HepG2 (cell line): ENCODE measurements at regions not wholly inside any gene's neighbourhood (a gene's known extent, or its start where the extent isn't known, plus 50 kb on each side); places are given as distances from the start of the nearest gene placed in this dataset.

Source experiments
- ATAC-seq: fragments of 200-7000 bp; cut with Tn5 transposase; 3 replicates; pipeline ENCODE4 v1.9.1; 2020; ENCODE audit warnings: mild to moderate bottlenecking, moderate library complexity
- BruUV-seq: library from RNA; stranded (reverse); fragments of 400-500 nt; replicated peaks from 2 replicates; lab custom pipeline; 2021; lab: Mats Ljungman, UMichigan
- CTCF ChIA-PET: fragments of 300-600 bp; formaldehyde crosslinking; extraction: SDS; loops from one replicate; lab custom pipeline; 2021; ENCODE audit warnings: low total read pairs, inconsistent platforms, low intra/inter-chr PET ratio; lab: Yijun Ruan, JAX
- POLR2A ChIA-PET: fragments of 350-600 bp; sonication (Branson Sonifier 250); formaldehyde crosslinking; loops from one replicate; lab custom pipeline; 2020; ENCODE audit warnings: antibody characterized with exemption, inconsistent platforms; lab: Yijun Ruan, JAX
- DNase-seq: peaks from one replicate; pipeline ENCODE4 v3.0.0-alpha.2; 2015; ENCODE audit warnings: low spot score
- FAIRE-seq: peaks from 3 replicates; lab custom pipeline; 2011; peaks lifted over from hg19 to GRCh38; lab: Jason Lieb, UNC
- H2AFZ ChIP-seq: one replicate; pipeline ENCODE4 v1.6.1; 2011; ENCODE audit warnings: low read length, inconsistent platforms
- H3K27ac ChIP-seq: fragments of 300-600 bp; 3 replicates; pipeline ENCODE4 v1.8.0; 2011; ENCODE audit warnings: mixed run types, mild to moderate bottlenecking, mixed read lengths, low read length, inconsistent platforms; ENCODE audit not compliant: insufficient read depth; ENCODE audit errors: extremely low read length
- H3K27me3 ChIP-seq, 2 experiments: fragments of 200-600 bp in 1 of 2; 2 replicates in 1 of 2; 3 replicates in 1 of 2; pipeline versions ENCODE4 v1.6.0 to v1.8.0; 2011; ENCODE audit warnings: low read length in 2 of 2, mild to moderate bottlenecking in 2 of 2, moderate library complexity in 2 of 2, inconsistent platforms in 1 of 2; ENCODE audit not compliant: insufficient read depth in 2 of 2, control insufficient read depth in 1 of 2
- H3K36me3 ChIP-seq, 2 experiments: fragments of 200-600 bp in 1 of 2; replicated peaks in 1 of 2; 2 replicates in 1 of 2; 3 replicates in 1 of 2; pipeline versions ENCODE4 v1.5.1 to v1.8.0; 2011; ENCODE audit warnings: low read length in 2 of 2, inconsistent platforms in 1 of 2; ENCODE audit not compliant: insufficient read depth in 2 of 2, control insufficient read depth in 1 of 2
- H3K4me1 ChIP-seq: 2 replicates; pipeline ENCODE4 v1.5.1; 2012; ENCODE audit warnings: low read length, inconsistent platforms; ENCODE audit not compliant: insufficient read depth
- H3K4me2 ChIP-seq: 2 replicates; pipeline ENCODE4 v1.6.0; 2011; ENCODE audit warnings: low read depth, low read length, inconsistent platforms
- H3K4me3 ChIP-seq, 3 experiments: fragments of 200-600 bp in 1 of 3; sonication (generic), shearing (Covaris generic) in 1 of 3; replicated peaks in 1 of 3; 2 replicates each; pipeline ENCODE4 v1.5.1; 2011 to 2016; ENCODE audit warnings: low read length in 3 of 3, inconsistent platforms in 2 of 3, low read depth in 2 of 3, mild to moderate bottlenecking in 2 of 3, control low read depth in 1 of 3, mixed read lengths in 1 of 3; ENCODE audit not compliant: insufficient read depth in 1 of 3
- H3K79me2 ChIP-seq: one replicate; pipeline ENCODE4 v1.6.1; 2011; ENCODE audit warnings: low read length, inconsistent platforms; ENCODE audit not compliant: insufficient read depth
- H3K9ac ChIP-seq: 2 replicates; pipeline ENCODE4 v1.6.0; 2011; ENCODE audit warnings: mild to moderate bottlenecking, low read depth, low read length, inconsistent platforms; ENCODE audit not compliant: insufficient read depth
- H3K9me3 ChIP-seq: 2 replicates; pipeline ENCODE4 v1.5.1; 2012; ENCODE audit warnings: mild to moderate bottlenecking, low read length
- H4K20me1 ChIP-seq: 2 replicates; pipeline ENCODE4 v1.6.0; 2011; ENCODE audit warnings: inconsistent platforms, mild to moderate bottlenecking, low read length, moderate library complexity; ENCODE audit not compliant: insufficient read depth
- BHLHE40 ChIP-seq: IDR thresholded peaks from 2 replicates; pipeline ENCODE4 v1.6.1; 2011; ENCODE audit warnings: low read length, improper control_type of control experiment
- HOXA3 ChIP-seq: sonication (generic); formaldehyde crosslinking; IDR thresholded peaks from 2 replicates; pipeline ENCODE4 v1.5.0; 2020; ENCODE audit warnings: missing genetic modification reagents
- KLF15 ChIP-seq: sonication (generic); formaldehyde crosslinking; IDR thresholded peaks from 2 replicates; pipeline ENCODE4 v1.8.1; 2023; ENCODE audit warnings: borderline replicate concordance, mild to moderate bottlenecking, inconsistent platforms, missing genetic modification reagents, mixed read lengths
- RXRB ChIP-seq: IDR thresholded peaks from 2 replicates; pipeline ENCODE4 v1.6.1; 2016; ENCODE audit warnings: borderline replicate concordance, missing genetic modification reagents, missing compliant biosample characterization
- WGBS: methylation state at CpG from one replicate; pipeline ENCODE4 v1.1.6; 2017; ENCODE audit warnings: low lambda C conversion rate; 5-methylcytosine and 5-hydroxymethylcytosine counted together
- in situ Hi-C: cut with HindIII; loops from 2 replicates; pipeline ENCODE4 v1.10.0; 2017; ENCODE audit warnings: low pct_unique_long_range_greater_than_20kb; ENCODE audit not compliant: extremely low pct_ligation_motif_present
- intact Hi-C: fragments of 100-400 bp; cut with micrococcal nuclease; formaldehyde crosslinking; loops from one replicate; pipeline ENCODE4 v1.10.0; 2022; ENCODE audit not compliant: unreplicated experiment
- TF ChIP-seq, protein P1 (sequence below): sonication (generic); formaldehyde crosslinking; conservative IDR thresholded peaks from 2 replicates; pipeline ENCODE4 v1.4.0; 2020; ENCODE audit warnings: missing genetic modification reagents

DNA sequence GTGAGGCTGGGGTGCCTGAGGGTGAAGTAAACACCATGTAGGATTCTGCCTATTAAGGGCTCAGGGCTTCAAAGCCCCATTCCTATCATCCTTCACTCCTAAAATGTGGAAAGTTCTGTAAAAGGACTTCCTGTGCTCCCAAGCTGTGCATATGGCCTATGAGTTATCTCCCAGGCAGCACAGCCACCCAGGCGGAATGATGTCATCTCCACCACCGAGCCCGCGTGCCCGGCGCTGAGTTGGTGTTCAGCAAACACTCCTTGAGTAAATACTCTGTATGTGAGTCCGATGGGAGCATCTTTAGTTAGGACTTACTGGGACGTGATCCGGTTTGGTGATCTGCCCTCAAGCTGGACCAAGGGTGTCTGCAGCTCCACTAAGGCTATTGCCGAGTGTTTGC lies 437.3 kb downstream of the MED13L start (continued):
- TF ChIP-seq, protein P1, sequence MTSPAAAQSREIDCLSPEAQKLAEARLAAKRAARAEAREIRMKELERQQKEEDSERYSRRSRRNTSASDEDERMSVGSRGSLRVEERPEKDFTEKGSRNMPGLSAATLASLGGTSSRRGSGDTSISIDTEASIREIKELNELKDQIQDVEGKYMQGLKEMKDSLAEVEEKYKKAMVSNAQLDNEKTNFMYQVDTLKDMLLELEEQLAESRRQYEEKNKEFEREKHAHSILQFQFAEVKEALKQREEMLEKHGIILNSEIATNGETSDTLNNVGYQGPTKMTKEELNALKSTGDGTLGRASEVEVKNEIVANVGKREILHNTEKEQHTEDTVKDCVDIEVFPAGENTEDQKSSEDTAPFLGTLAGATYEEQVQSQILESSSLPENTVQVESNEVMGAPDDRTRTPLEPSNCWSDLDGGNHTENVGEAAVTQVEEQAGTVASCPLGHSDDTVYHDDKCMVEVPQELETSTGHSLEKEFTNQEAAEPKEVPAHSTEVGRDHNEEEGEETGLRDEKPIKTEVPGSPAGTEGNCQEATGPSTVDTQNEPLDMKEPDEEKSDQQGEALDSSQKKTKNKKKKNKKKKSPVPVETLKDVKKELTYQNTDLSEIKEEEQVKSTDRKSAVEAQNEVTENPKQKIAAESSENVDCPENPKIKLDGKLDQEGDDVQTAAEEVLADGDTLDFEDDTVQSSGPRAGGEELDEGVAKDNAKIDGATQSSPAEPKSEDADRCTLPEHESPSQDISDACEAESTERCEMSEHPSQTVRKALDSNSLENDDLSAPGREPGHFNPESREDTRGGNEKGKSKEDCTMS (CRISPR knock-in tag) = no peak
- TF ChIP-seq HOXA3 (CRISPR knock-in tag) = peak; percentile 11; the same call in 1 of the 2 replicates
- peak; percentile 59; the same call in 1 of the 2 replicates for TF ChIP-seq BHLHE40
- TF ChIP-seq RXRB = 0 out of 2 replicates have a peak, but pooled peaks have one; percentile 12

DNA sequence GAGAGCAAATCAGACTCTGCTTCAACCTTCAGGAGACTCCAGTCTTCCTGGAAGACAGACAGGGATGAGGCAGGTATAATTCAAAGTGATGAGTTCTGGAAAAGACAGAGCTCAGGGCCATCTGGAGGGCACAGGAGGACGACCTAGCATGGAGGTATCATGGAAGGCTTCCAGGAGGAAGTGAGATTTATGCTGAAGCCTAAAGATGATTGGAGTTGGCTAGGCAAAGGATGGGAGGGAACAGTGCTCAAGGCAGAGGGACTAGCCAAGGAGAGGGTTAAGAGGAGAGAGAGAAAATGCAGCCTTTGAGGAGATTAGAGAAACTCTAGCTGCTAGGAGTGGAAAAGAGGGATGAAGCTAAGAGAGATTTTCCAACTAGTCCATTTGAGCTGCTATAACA lies 438.5 kb downstream of the MED13L start:
- intact Hi-C loops (no loop called here), in situ Hi-C loops (no loop called here)
- Histone ChIP-seq H3K36me3 (no peaks in the 10 kb centered on the region), H3K4me1 (peaks cover 19% of the 10 kb centered on the region; the same call in 1 of the 2 replicates), H3K27ac (no peak overlapping the region), H3K9me3 (no peaks in the 10 kb centered on the region), H2AFZ (no peak overlapping the region), H3K4me3 (no peak overlapping the region), H3K4me2 (no peak overlapping the region), H3K79me2 (no peaks in the 10 kb centered on the region), H3K9ac (no peak overlapping the region), H4K20me1 (no peaks in the 10 kb centered on the region), H3K27me3 (no peaks in the 10 kb centered on the region)
- ChIA-PET CTCF (no interaction called here), POLR2A (no interaction called here)
- no peak for FAIRE-seq
- DNase-seq = no peak
- no TSS peak for BruUV-seq
- 4% methylated on average over 1 of the region's 1 CpG for WGBS
- TF ChIP-seq KLF15 = no peak
- no peak for ATAC-seq
